ENCODE measurements at regions not wholly inside any gene's neighbourhood (a gene's known extent, or its start where the extent isn't known, plus 50 kb on each side); places are given as distances from the start of the nearest gene placed in this dataset.
"Not testable (repeated sequence)": the region's sequence is repeated elsewhere in the genome, so short reads cannot be mapped to it uniquely, and the experiment has no call there.

DNA sequence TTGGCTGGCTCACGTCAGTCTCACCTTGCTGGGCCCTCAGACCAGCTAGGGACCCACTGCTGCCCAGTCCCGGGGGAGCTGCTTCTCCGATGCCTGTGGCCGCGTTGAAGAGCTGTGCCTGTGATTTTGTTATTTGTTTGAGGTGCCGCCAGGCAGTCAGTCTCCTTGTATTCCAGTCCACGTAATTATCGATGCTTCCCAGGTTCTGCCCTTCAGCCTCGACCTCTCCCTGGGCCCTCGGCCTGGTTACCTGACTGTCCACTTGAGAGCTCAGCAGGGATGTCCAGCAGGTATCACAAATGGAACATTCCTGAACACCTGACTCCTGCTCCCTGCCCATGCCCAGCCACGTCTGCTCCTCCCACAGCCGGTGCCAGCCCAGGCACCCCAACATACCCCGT, 195.9 kb upstream of the HS6ST1 start:
- no peak for DNase-seq

DNA sequence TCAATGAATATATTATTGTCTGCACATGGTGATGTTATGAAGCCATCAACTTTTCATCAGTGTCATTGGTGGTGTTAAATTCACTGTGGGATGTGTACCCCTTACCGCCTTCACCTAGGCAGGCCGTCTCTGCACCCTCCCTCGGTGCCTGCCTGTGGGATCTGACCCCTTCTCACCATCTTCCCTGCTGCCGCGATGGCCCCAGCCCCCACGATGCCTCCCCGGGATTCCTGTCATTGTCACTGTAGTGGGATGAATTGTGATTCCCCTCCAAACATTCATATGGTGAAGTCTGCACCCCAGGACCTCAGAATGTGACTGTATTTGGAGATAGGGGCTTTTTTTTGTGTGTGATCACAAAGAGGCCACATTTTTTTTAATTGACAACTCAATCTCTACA, 198.3 kb upstream of the HS6ST1 start:
- DNase-seq: no peak

DNA sequence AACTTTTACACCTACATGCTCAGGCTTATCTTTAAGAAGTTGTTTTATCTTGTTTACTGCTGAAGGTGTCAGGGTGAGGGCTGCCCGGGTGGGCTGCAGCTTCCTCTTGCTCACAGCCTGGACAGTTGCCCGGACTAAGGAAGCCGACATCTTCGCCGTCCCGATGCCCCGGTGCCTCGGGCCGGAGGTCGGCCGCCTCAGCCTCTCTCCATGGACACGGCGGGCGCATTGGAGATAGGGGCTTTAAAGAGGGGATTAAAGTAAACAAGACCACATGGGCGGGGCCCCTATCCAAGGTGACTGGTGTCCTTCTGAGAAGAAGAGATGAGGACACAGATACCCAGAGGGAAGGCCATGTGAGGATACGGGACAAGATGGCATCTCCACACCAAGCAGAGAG, 200.4 kb upstream of the HS6ST1 start:
- not testable (repeated sequence) for DNase-seq

DNA sequence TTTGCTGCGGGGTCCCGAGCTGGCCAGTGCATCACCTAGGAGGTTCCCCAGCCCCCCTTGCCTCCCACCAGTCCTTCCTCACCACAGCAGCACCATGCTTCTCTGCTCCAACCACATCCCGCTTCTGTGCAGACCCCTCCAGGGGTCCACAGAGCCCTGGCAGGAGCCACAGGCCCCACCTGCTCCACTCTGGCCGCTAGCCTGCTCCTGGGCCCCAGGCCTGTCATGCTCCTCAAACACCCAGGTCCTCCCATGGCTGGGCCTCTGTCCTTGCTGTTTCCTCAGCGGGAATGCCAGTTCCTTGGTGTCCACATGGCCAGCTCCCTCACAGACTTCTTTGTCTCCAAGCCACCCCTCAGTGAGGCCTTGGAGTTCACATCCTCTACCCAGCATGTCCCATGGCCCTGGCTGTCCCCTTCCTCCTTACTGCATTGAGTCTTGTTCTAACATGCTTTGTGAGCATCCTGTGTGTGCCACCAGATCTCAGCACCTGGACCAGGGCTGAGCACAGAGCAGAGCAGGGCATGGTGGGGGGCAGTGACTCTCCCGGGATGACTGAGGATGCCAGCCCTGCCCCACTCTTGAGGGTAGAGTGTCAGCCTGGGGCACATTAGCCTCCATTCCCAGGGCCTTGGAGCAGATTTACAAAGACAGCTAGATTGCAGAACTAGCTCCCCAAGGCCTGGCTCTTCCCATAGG, 201.0 kb upstream of the HS6ST1 start:
- DNase-seq: no peak

DNA sequence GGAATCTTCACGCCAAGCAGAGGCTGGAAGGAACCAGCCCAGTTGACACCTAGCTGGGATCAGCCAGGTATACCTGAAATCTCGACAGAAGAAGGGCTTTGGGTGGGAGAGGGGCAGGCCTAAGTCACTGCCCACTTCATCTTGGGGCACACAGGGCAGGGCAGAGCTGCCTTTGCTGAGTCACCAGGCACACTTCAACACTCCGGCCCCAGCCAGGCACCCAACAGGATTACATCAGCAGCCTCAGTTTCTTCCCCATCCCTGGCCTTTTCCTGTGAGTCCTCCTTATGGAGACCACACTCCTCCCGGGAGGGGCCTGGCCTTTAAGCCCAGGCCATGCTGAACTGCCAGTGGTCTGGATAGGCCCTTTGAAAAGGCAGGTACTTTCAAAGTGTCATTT, 201.7 kb upstream of the HS6ST1 start:
- DNase-seq: no peak

DNA sequence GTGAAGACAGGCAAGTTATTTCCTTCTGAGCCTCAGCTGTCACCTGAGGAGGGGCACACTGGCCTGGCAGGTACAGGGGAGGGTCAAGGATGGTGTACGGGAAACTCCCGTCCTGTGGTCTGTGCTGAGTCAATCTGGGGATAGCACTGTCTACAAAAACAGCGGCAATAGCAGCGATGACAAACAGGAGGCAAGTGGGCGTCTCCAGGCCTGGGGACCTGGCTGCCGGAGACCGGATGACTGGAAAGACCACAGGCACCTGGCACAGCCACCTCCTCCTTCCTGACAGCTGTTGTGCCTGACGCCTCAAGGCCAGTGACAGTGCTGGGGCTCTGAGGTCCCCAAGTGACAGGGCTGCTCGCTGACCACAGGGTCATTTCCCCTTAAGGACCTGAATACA, 202.1 kb upstream of the HS6ST1 start:
- no peak for DNase-seq

DNA sequence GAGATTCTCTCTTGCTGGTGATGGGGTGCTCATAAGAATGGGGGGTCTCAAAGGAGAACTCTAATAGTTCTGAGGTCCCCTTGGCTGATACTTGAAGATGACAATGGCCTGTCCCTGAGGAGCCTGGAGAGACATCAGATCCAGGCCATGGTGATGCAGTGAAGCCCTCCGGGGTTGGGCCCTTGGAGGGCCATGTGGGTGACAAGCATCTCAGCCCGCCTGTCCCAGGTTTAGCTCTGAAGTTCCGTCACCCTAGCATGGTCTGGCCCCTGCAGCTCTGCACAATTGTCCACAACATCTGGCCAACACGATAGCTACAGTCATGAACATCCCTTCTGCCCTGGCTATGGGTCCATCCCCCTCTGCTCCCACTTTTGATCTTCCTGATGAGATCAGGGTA, 202.8 kb upstream of the HS6ST1 start:
- DNase-seq: no peak

DNA sequence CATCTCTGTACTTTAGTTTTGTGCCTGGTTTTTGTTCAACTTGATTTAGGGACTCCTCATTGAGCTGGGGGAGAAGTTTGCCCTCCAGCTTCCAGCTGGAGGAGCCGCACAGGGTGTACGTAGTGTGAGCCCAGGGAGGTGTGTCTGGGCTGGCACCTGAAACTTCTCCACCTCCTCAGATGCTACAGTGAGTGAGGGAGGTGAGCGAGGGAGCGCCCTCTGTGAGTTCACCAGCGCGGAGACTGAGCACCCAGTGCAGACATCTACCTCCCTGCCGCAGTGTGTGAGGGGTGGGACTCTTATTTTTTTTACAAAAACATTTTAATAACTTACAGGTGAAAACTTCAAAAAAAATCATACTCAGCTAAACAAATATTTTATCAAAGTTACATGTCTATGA, 204.2 kb upstream of the HS6ST1 start:
- DNase-seq: no peak

DNA sequence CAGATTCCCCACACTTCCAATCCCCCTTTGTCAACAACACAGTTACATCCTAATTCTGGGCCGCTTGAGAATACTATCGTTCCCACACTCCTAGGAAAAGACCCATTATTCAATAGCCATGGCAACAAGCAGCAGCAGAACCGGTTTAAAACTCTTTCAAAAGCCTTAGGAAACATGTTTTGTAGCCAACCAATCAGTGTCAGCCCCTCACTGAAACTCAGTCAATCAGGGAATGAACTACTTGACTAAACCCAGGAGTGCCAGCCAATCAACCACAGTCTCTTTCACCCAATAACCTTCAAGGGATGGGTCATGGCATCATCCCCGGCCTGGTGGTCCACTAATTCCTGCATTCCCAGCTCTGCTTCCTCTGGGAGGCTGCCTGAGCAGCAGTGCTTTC, 204.8 kb upstream of the HS6ST1 start:
- no peak for DNase-seq

DNA sequence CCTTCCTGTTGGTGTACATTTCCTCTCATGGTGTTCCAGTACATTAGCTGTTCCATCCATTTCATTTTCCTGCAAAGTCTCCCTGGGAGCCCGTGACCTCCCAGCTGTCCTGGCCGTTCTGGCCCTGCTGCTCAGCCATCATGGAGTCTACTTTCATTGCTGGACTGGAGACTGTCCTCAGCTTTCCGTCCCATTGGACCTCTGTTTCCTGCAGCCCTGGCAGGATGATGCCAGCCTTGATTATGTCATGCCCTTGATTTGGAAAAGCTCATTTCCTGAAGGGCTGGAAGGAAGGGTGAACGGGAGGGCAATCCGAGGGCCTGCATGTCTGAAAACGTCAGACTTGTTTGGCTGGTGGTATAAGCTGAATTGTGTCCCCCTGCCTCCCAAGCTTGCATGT, 205.5 kb upstream of the HS6ST1 start:
- DNase-seq: no peak

DNA sequence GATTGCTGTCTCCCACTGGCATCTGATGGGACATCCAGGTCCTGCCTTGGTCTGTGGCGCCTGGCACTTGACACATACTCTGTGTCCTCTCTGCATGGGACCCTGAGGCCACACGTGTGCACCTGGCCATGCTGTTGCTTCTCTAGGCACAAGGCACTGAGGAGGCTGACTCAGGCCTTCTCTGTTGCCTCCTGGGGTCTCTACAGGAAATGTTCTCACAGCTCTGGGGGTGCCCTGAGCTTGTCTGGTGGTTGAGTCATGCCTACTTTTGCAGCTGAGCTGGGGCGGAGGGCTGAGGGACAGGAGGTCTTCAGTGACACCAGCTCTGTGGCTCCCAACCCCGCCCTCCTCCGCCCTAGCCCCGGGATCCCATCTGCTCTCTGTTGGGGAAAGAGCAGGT, 207.0 kb upstream of the HS6ST1 start:
- DNase-seq: no peak

DNA sequence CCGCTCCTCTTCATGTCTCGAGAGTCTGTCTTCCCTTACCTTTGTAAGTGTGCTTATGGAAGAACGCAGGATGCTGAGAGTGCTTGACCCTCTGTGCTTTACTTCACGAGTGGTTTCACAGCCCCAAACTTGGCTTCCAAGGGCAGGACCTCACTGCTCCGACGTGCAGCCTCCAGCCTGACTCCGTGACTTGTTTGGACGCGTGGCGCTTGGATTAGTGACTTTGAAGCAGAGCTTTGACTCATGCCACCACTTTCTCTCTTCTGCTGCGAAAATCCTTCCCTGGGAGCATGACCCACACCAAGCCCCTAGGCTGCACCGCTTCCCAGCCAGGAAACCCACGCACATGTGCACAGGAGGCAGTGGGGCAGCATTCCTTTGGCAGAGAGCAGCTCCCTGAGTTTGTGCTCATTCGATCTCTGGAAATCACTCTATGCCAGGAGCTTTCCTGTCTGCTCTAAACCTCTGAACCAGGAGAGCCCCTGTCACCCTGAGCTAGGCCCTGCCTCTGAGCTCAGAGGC, 207.8 kb upstream of the HS6ST1 start:
- no peak for DNase-seq

DNA sequence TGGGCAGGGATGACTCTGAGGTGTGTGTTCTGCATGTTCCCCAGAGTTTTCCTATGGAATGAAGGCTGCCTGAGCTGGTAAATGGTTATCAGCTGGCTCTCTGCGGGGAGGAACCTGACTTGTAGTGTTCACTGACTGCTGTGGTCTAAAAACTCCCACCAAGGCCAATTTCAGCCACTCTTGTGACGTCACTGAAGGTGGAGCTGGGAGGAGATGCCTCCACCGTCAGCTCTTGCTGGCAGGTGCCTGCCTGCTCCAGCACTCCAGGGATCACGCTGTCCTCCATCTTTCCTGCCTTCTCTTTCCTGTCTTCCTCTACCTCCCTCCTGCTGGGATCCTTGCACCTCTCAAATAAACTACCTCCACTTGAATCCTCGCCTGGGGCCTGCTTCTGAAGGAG, 209.5 kb upstream of the HS6ST1 start:
- no peak for DNase-seq

DNA sequence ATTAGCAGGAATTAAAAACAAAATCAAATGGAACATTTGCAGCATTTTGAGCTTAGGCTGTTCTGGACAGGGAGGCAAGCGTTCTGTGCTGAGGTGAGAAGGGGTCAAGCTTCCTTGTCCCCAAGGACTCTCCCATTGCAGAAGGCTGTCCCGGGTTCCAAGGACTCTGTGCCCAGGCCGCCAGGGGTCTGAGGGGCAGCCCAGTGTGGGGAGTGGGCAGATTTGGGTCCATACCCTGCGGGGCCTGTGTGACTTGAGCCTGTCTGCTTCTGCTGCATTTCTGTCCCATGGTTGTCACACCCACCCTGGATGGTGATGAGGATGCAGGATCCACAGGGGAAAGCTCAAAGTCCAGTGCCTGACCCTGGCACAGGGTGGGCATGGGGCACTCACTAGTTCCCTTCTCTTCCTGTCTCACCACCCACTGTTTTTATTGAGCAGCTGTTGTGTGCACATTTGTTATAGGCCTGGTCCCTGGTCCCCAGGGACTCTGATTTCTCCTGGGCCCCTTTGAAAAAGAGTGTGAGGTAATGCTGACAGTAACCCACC, 211.4 kb upstream of the HS6ST1 start:
- DNase-seq: no peak

DNA sequence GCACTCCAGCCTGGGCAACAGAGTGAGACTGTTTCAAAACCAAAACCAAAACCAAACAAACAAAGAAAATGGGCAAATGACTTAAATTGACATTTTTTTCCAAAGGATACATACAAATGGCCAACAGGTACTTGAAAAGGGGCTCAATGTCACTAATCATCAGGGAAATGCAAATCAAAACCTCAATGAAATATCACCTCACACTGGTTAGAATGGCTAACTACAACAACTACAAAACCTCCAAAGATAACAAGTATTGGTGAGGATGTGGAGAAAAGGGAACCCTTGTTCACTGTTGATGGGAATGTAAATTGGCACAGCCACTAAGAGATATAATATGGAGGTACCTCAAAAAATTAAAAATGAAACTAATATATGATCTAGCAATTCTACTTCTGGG, 213.2 kb upstream of the HS6ST1 start:
- DNase-seq: peak in 1 of 2 experiments; percentile 13

DNA sequence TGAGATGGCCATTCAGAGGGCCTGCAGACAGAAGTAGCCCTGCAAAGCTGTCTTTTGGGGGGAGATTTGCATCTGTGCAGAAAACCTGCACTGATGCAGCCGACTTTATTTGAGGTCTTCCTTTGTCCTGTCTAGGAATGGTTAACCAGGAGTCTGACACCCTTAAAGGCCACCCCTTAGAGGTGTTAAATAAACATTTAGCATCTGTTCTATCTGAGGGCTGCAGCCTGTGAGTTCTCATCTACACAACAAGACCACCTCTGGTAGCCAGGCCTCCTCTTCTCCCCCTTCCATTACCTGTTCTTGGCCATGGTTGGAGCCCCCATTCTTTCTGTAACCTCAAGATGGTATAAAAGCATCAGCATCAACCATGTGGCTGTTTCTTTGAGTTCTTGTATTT, 214.4 kb upstream of the HS6ST1 start:
- no peak for DNase-seq

DNA sequence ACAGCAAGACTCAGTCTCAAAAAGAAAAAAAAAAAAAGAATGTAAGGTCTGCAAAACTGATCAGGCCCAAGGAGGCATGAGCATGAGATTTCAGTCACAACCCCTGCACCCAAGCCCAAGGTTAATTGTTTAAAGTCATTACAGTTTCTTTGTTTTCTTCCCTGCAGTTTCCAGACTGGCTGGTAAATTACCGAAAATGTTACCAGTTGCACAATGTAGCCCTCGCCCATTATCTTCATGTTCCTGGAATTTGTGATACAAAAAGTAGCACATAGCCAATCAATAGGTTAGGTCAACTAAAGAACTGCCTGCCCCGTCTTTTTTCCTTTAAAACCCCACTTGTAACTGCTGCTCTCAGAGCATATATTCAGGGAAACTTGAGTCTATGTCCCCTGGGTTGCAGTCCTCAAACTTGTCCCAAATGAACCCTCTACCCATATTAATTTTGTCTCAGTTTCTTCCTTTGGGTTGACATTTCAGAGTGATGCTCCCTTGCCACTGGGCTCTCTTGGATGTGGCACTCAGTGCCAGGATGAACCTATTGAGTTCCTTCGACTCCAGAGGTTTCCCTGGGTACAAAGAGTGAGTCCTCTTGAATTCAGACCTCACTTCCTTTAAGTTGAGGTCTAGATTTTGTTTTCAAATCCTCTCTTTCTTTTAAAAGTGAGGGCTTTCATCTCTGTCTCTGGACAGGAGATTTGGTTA, 216.2 kb upstream of the HS6ST1 start:
- DNase-seq: no peak

DNA sequence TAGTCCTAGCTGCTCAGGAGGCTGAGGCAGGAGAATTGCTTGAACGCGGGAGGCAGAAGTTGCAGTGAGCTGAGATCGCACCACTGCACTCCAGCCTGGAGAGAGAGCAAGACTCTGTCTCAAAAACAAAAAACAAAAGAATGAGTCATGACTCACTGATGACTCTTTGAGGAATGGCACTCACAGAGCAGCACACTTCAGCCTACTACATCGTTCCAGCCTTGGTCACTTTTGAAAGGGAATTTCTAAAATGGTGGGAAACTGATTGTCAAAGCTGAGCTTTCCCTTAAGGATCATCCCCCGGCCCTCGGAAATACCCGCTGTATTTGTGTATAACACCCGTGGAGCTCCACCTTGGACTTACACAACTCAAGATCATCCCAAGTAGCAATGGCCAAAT, 217.3 kb upstream of the HS6ST1 start:
- peak in 1 of 2 experiments; percentile 2 for DNase-seq

DNA sequence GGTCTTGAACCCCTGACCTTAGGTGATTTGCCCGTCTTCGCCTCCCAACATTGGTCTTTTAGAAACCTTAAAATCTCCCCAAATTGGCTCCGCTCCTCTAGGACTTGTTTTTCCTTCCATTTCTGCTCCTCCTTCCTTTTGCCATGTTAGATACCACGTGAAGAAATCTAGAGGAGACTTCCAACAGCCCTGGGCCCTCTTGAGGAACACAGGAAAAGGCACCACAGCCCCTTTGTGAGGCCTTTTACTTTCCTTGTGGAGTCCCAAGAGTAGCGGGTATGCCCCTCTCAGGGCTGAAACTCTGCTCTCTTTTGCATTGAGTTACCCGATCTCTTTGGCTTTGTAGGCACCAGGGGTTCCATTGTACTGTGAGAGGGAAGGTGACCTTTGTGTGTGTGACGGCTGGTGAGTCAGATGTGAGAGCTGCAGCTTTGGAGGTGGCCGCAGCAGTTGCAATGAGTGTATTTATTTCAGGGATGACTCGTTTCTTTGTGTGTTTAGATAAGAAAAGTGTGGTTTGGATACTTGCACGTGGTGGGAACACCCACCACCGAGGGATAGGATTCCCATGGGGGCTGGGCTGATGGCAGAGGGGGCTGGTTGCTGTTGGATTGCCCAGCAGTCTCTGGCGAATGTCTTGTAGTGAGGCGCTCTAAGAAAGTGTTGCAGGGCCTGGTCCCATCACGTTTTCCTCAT, 218.4 kb upstream of the HS6ST1 start:
- DNase-seq: peak; percentile 13 to 27

DNA sequence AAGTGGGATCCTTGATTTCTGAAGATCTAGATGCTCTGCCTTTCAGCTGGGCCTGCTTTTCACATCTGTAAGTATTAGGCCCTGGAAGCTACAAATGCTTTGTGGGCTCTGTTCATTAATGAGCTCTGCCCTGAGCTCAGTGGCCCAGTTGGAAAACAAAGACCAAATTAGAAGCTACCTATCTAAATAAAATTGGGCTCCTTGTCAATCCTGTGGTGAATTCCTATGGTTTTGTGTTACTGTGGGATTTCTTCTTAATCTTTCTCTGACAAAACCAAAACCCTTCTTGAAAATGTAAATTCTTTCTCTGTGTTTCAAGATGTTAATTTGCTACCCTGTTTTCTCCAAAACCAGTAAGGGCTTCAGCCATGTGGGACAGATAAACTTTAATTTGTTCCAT, 219.0 kb upstream of the HS6ST1 start:
- no peak for DNase-seq

DNA sequence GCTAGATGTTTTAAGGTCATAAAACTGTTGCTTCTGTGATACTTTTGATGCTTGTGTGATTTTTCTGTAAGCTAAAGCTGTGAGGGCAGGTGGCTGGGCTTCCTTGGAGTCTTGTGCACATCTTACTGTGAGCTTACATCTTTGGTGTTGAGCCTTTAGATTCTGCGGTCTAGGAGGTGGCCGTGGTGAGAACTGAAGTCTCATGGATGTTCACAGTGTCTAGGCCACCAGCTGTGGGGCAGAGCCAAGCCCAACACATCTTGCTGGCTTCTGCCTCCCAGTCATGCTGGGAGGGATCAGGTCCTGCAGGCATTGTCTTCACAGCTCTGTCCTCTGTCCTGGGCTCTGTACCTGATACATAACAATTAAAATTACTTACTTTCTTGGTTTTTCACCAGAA, 219.7 kb upstream of the HS6ST1 start:
- DNase-seq: no peak

DNA sequence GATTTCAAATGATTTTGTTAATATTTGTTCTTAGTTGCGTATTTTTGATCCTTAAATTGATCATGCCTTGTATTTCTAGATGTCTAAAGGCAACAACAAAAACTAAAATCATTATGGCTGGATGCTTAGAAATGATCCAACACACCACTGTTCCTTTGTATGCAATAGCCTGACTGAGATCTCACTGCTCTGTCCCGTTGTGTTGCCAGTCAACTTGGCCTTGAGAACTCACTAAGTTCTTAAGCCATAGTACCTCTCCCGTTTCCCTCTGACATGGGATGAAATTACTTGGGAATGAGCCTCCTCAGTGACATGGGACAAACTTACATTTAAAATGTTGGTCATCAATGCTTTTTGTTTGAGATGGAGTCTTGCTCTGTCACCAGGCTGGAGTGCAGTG, 222.0 kb upstream of the HS6ST1 start:
- DNase-seq: no peak

DNA sequence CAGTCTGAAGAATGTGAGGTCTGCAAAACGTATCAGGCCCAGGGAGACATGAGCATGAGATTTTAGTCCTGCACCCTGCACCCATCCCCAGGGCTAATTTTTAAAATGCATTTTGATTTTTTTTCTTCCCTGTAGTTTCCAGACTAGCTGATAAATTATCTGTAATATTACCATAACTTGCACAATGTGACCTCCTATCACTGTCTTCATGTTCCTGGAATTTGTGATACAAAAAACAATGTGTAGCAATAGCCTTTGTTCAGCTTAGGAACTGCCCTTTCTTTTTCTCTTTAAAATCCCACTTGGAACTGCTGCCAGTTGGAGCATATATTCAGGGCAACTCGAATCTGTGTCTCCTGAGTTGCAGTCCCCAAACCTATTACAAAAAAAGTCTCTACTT, 222.8 kb upstream of the HS6ST1 start:
- DNase-seq: no peak

DNA sequence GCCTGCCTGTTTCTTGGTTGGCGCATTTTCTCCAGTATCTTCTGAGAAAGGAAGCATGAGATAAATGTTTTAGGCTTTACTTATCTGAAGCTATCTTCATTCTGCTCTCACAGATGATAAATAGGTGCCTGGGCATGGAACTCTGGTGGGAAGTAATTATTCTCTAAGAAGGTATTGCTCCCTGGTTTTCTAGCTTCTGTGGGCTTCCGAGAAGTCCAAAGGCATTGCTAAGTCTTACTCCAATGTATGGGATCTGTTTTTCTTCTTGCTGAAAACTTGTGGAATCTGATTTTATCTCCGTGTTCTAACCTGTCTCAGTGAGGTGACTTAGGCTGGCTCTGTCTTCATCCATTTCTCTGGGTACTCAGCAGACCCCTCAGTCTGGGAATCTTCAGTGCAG, 224.4 kb upstream of the HS6ST1 start:
- no peak for DNase-seq
